T-helper 22 cell (primary cell): ENCODE measurements at regions not wholly inside any gene's neighbourhood (a gene's known extent, or its start where the extent isn't known, plus 50 kb on each side); places are given as distances from the start of the nearest gene placed in this dataset.

Source experiments
- DNase-seq: peaks from one replicate; pipeline ENCODE4 v3.0.0-alpha.2; 2020; ENCODE audit warnings: low read depth

- no peak for DNase-seq
Measured at GRCh38 chr13:21318891-21319532, 140.1 kb downstream of the ZDHHC20 start.

- DNase-seq = no peak
Measured at GRCh38 chr13:21319869-21320641, 139.0 kb downstream of the ZDHHC20 start.

- DNase-seq = no peak
Measured at GRCh38 chr13:21320642-21321034, 138.5 kb downstream of the ZDHHC20 start.

- no peak for DNase-seq
Measured at GRCh38 chr13:21321269-21321668, 137.8 kb downstream of the ZDHHC20 start.

- no peak for DNase-seq
Measured at GRCh38 chr13:21322327-21322965, 136.7 kb downstream of the ZDHHC20 start.
